HG03457 (cell line): ENCODE measurements at regions not wholly inside any gene's neighbourhood (a gene's known extent, or its start where the extent isn't known, plus 50 kb on each side); places are given as distances from the start of the nearest gene placed in this dataset.
"Not testable (repeated sequence)": the region's sequence is repeated elsewhere in the genome, so short reads cannot be mapped to it uniquely, and the experiment has no call there.

ENCODE experiments used
- ATAC-seq: cut with Tn5 transposase; IDR thresholded peaks from one replicate; pipeline ENCODE4 v1.9.1; 2021; ENCODE audit warnings: moderate number of reproducible peaks; ENCODE audit not compliant: unreplicated experiment

GRCh38 chr6:92114797-92115196, 1304.6 kb downstream of the EPHA7 start:
- ATAC-seq = no peak

- no peak for ATAC-seq
These were observed 1305.2 kb downstream of the EPHA7 start for GRCh38 chr6:92114091-92114675.

- no peak for ATAC-seq
These were observed 1308.0 kb downstream of the EPHA7 start for GRCh38 chr6:92111386-92111785.

- no peak for ATAC-seq
These were observed 1309.0 kb downstream of the EPHA7 start for GRCh38 chr6:92110403-92110802.

- ATAC-seq = no peak
These were observed 1309.4 kb downstream of the EPHA7 start for GRCh38 chr6:92109956-92110355.

- no peak for ATAC-seq
These were observed 1310.1 kb downstream of the EPHA7 start for GRCh38 chr6:92109256-92109655.

GRCh38 chr6:92086750-92087149, 1332.6 kb downstream of the EPHA7 start:
- ATAC-seq = no peak

- not testable (repeated sequence) for ATAC-seq
These were observed 1335.4 kb downstream of the EPHA7 start for GRCh38 chr6:92083914-92084313.

GRCh38 chr6:92072387-92072786, 1347.0 kb downstream of the EPHA7 start:
- ATAC-seq = no peak

- ATAC-seq = no peak
These were observed 1349.6 kb downstream of the EPHA7 start for GRCh38 chr6:92069781-92070180.

GRCh38 chr6:92052513-92052912, 1366.8 kb downstream of the EPHA7 start:
- no peak for ATAC-seq

- no peak for ATAC-seq
These were observed 1369.1 kb downstream of the EPHA7 start for GRCh38 chr6:92050216-92050615.

- ATAC-seq = no peak
These were observed 1371.5 kb downstream of the EPHA7 start for GRCh38 chr6:92047860-92048259.

GRCh38 chr6:92047152-92047850, 1372.1 kb downstream of the EPHA7 start:
- ATAC-seq = no peak

GRCh38 chr6:92044312-92044711, 1375.0 kb downstream of the EPHA7 start:
- no peak for ATAC-seq

GRCh38 chr6:92043777-92044176, 1375.6 kb downstream of the EPHA7 start:
- ATAC-seq = no peak

GRCh38 chr6:92026878-92027277, 1392.5 kb downstream of the EPHA7 start:
- no peak for ATAC-seq

- no peak for ATAC-seq
These were observed 1394.5 kb downstream of the EPHA7 start for GRCh38 chr6:92024881-92025280.

- ATAC-seq = no peak
These were observed 1395.2 kb downstream of the EPHA7 start for GRCh38 chr6:92024110-92024509.

- ATAC-seq = no peak
These were observed 1395.9 kb downstream of the EPHA7 start for GRCh38 chr6:92023410-92023966.

- no peak for ATAC-seq
These were observed 1407.6 kb downstream of the EPHA7 start for GRCh38 chr6:92011681-92012245.
